OCI-LY1 (cell line): ENCODE measurements at regions not wholly inside any gene's neighbourhood (a gene's known extent, or its start where the extent isn't known, plus 50 kb on each side); places are given as distances from the start of the nearest gene placed in this dataset.

ENCODE experiments used
- H2AFZ ChIP-seq: fragments of 200-600 bp; sonication (generic), shearing (Covaris generic); 2 replicates; pipeline ENCODE4 v1.6.0; 2014; ENCODE audit warnings: antibody characterized with exemption, mild to moderate bottlenecking, low read length
- H3F3A ChIP-seq: fragments of 200-600 bp; sonication (generic), shearing (Covaris generic); 2 replicates; pipeline ENCODE4 v1.6.0; 2014; ENCODE audit warnings: mild to moderate bottlenecking, antibody characterized with exemption, low read length, moderate library complexity; ENCODE audit not compliant: insufficient read depth
- H3K27ac ChIP-seq: fragments of 200-600 bp; sonication (generic); 2 replicates; pipeline ENCODE4 v1.5.1; 2014; ENCODE audit warnings: low read length, mixed run types, mild to moderate bottlenecking, low read depth; ENCODE audit not compliant: poor library complexity, severe bottlenecking
- H3K27me3 ChIP-seq: fragments of 200-600 bp; sonication (generic); 2 replicates; pipeline ENCODE4 v1.6.0; 2014; ENCODE audit warnings: antibody characterized with exemption, mild to moderate bottlenecking, low read length, moderate library complexity; ENCODE audit not compliant: insufficient read depth
- H3K36me3 ChIP-seq: fragments of 200-600 bp; sonication (generic); 2 replicates; pipeline ENCODE4 v1.6.1; 2014; ENCODE audit warnings: mild to moderate bottlenecking, antibody characterized with exemption, low read length, moderate library complexity, mixed read lengths; ENCODE audit not compliant: insufficient read depth
- H3K4me1 ChIP-seq: fragments of 200-600 bp; sonication (generic); 2 replicates; pipeline ENCODE4 v1.5.1; 2014; ENCODE audit warnings: mild to moderate bottlenecking, low read length, moderate library complexity; ENCODE audit not compliant: insufficient read depth, severe bottlenecking
- H3K4me2 ChIP-seq: fragments of 200-600 bp; sonication (generic), shearing (Covaris generic); 2 replicates; pipeline ENCODE4 v1.6.1; 2014; ENCODE audit warnings: low read length
- H3K4me3 ChIP-seq: fragments of 200-600 bp; sonication (generic); 2 replicates; pipeline ENCODE4 v1.5.1; 2014; ENCODE audit warnings: low read length, low read depth, mild to moderate bottlenecking, mixed read lengths; ENCODE audit not compliant: poor library complexity, severe bottlenecking
- H3K79me2 ChIP-seq: fragments of 200-600 bp; shearing (Covaris generic); 2 replicates; pipeline ENCODE4 v1.6.1; 2016; ENCODE audit warnings: mixed run types, low read length, mixed read lengths; ENCODE audit not compliant: insufficient read depth
- H3K9ac ChIP-seq: fragments of 200-600 bp; sonication (generic), shearing (Covaris generic); 2 replicates; pipeline ENCODE4 v1.6.1; 2014; ENCODE audit warnings: mild to moderate bottlenecking, low read length, mixed read lengths
- H3K9me2 ChIP-seq: fragments of 200-600 bp; sonication (generic), shearing (Covaris generic); 2 replicates; pipeline ENCODE4 v1.6.1; 2014; ENCODE audit warnings: low read depth, mild to moderate bottlenecking, low read length, mixed read lengths
- H3K9me3 ChIP-seq: fragments of 200-600 bp; shearing (Covaris generic); 2 replicates; pipeline ENCODE4 v1.6.1; 2014; ENCODE audit warnings: low read length, mixed read lengths
- H4K20me1 ChIP-seq: fragments of 200-600 bp; sonication (generic), shearing (Covaris generic); 2 replicates; pipeline ENCODE4 v1.6.0; 2016; ENCODE audit warnings: mild to moderate bottlenecking, low read length; ENCODE audit not compliant: insufficient read depth
- CTCF ChIP-seq: fragments of 200-600 bp; sonication (generic), shearing (Covaris generic); IDR thresholded peaks from 2 replicates; pipeline ENCODE4 v1.5.1; 2017; ENCODE audit warnings: mild to moderate bottlenecking, antibody characterized with exemption, low read length, moderate library complexity, mixed read lengths
- EZH2 ChIP-seq: fragments of 200-600 bp; sonication (generic), shearing (Covaris generic); IDR thresholded peaks from 2 replicates; pipeline ENCODE4 v1.8.0; 2017; ENCODE audit warnings: borderline replicate concordance, mixed run types, mild to moderate bottlenecking, antibody characterized with exemption, low read length, moderate library complexity, mixed read lengths

GRCh38 chr4:188463909-188464308 is 324.7 kb downstream of the TRIML1 start:
- H3K4me1 ChIP-seq, result no peaks in the 10 kb centered on the region
- H3K79me2 ChIP-seq, result no peaks in the 10 kb centered on the region
- no peaks in the 10 kb centered on the region for H3K9me2 ChIP-seq
- no peak overlapping the region for H2AFZ ChIP-seq
- no peaks in the 10 kb centered on the region for H3K36me3 ChIP-seq
- no peaks in the 10 kb centered on the region for H4K20me1 ChIP-seq
- no peak overlapping the region for H3K9ac ChIP-seq
- H3K4me3 ChIP-seq, result no peak overlapping the region
- no peaks in the 10 kb centered on the region for H3K27me3 ChIP-seq
- no peaks in the 10 kb centered on the region for H3K9me3 ChIP-seq
- no peak overlapping the region for H3K4me2 ChIP-seq
- no peaks in the 10 kb centered on the region for H3F3A ChIP-seq
- no peak overlapping the region for H3K27ac ChIP-seq
- no peak for TF ChIP-seq EZH2
- no peak for TF ChIP-seq CTCF

- H2AFZ ChIP-seq, result no peak overlapping the region
Observed at GRCh38 chr4:188466001-188466400, 326.8 kb downstream of the TRIML1 start.

GRCh38 chr4:188484256-188484655 is 345.0 kb downstream of the TRIML1 start:
- no peak overlapping the region for H2AFZ ChIP-seq
- H3K27me3 ChIP-seq, result no peaks in the 10 kb centered on the region
- H3F3A ChIP-seq, result no peaks in the 10 kb centered on the region
- H3K9me3 ChIP-seq, result no peaks in the 10 kb centered on the region
- H3K27ac ChIP-seq, result no peak overlapping the region
- H3K4me1 ChIP-seq, result no peaks in the 10 kb centered on the region
- H4K20me1 ChIP-seq, result no peaks in the 10 kb centered on the region
- no peak overlapping the region for H3K4me2 ChIP-seq
- H3K36me3 ChIP-seq, result no peaks in the 10 kb centered on the region
- no peaks in the 10 kb centered on the region for H3K79me2 ChIP-seq
- no peak overlapping the region for H3K4me3 ChIP-seq
- H3K9ac ChIP-seq, result no peak overlapping the region
- H3K9me2 ChIP-seq, result no peaks in the 10 kb centered on the region
- TF ChIP-seq CTCF, result no peak
- TF ChIP-seq EZH2, result no peak

More at GRCh38 chr4:188466001-188466400, 326.8 kb downstream of the TRIML1 start:
- Histone ChIP-seq H3K27me3 (no peaks in the 10 kb centered on the region), H3K4me3 (no peak overlapping the region), H3K79me2 (no peaks in the 10 kb centered on the region), H3K27ac (no peak overlapping the region), H4K20me1 (no peaks in the 10 kb centered on the region), H3K4me2 (no peak overlapping the region), H3F3A (no peaks in the 10 kb centered on the region), H3K9ac (no peak overlapping the region), H3K4me1 (no peaks in the 10 kb centered on the region), H3K36me3 (no peaks in the 10 kb centered on the region), H3K9me3 (no peaks in the 10 kb centered on the region), H3K9me2 (no peaks in the 10 kb centered on the region)
- TF ChIP-seq EZH2 (no peak), CTCF (no peak)
